ENCODE measurements at regions not wholly inside any gene's neighbourhood (a gene's known extent, or its start where the extent isn't known, plus 50 kb on each side); places are given as distances from the start of the nearest gene placed in this dataset.

GRCh38 chr6:163937071-163937470, 522.6 kb downstream of the QKI start:
- Histone ChIP-seq H3K23ac (ENCODE audit: insufficient read length, low read depth, low read length) (no peak overlapping the region), H3K27me3 (ENCODE audit: insufficient read depth, low read length) (no peaks in the 10 kb centered on the region), H3K4me2 (ENCODE audit: insufficient read depth, insufficient read length, low read length) (no peak overlapping the region), H3K23me2 (ENCODE audit: insufficient read length, low read depth, low read length, poor library complexity, severe bottlenecking) (no peaks in the 10 kb centered on the region), H2BK20ac (ENCODE audit: low read depth, low read length, poor library complexity, severe bottlenecking) (no peak overlapping the region), H3K56ac (ENCODE audit: insufficient read length, low read depth, low read length) (no peak overlapping the region), H2BK5ac (ENCODE audit: insufficient read length, low read length) (no peak overlapping the region), H2BK12ac (ENCODE audit: insufficient read length, low read depth, low read length) (no peak overlapping the region), H3K9me3 (ENCODE audit: control insufficient read depth, low read depth, low read length) (no peaks in the 10 kb centered on the region), H4K8ac (replicated peaks; ENCODE audit: insufficient read length, low read depth, low read length) (no peak overlapping the region), H3K27ac (ENCODE audit: insufficient read length, low read depth, low read length) (no peak overlapping the region), H3K4ac (ENCODE audit: low read depth, low read length) (no peak overlapping the region), H3T11ph (ENCODE audit: low read length) (no peak overlapping the region), H3K79me1 (ENCODE audit: insufficient read depth, low read depth, low read length, poor library complexity, severe bottlenecking) (no peaks in the 10 kb centered on the region), H4K5ac (ENCODE audit: insufficient read length, low read depth, low read length) (no peak overlapping the region), H3K9ac (ENCODE audit: extremely low read depth, insufficient read length, low read length) (no peak overlapping the region), H2AK5ac (ENCODE audit: insufficient read length, low read length) (no peak overlapping the region), H3K4me1 (ENCODE audit: insufficient read depth, low read length) (peaks cover 4% of the 10 kb centered on the region; the same call in 1 of the 2 replicates), H3K79me2 (ENCODE audit: insufficient read depth, low read length) (no peaks in the 10 kb centered on the region), H2AFZ (ENCODE audit: low read length) (no peak overlapping the region), H4K91ac (ENCODE audit: insufficient read length, low read depth, low read length) (no peak overlapping the region), H3K18ac (ENCODE audit: insufficient read length, low read depth, low read length) (no peak overlapping the region), H3K14ac (ENCODE audit: insufficient read depth, low read length) (no peak overlapping the region), H4K20me1 (ENCODE audit: control insufficient read depth, insufficient read depth, insufficient read length) (no peaks in the 10 kb centered on the region), H2BK120ac (ENCODE audit: low read depth, low read length, poor library complexity, severe bottlenecking) (no peak overlapping the region), H2BK15ac (ENCODE audit: low read depth, low read length) (no peak overlapping the region)
- peaks cover 2 to 16% (median 14%) of the 10 kb centered on the region in 3 experiments; a peak in 6 of 7 replicates for H3K36me3 Mint-ChIP-seq (ENCODE audit: insufficient read depth in 1 of 3, low read depth in 3 of 3)
- no peak for TF ChIP-seq CTCF (conservative IDR thresholded peaks at IDR 0.05)
- H3K27me3 Mint-ChIP-seq (ENCODE audit: low read depth) = peaks cover 1% of the 10 kb centered on the region; the same call in 1 of the 2 replicates
- H3K27ac Mint-ChIP-seq = no peak overlapping the region; a peak in 2 of 7 replicates
- H3K4me3 Mint-ChIP-seq = no peak overlapping the region
- no peak for DNase-seq
- no CpG with 5 or more reads among the region's 4 CpGs for WGBS (ENCODE audit: extremely low coverage, insufficient read length, low lambda C conversion rate)
- H3K4me1 Mint-ChIP-seq = peaks cover 32 to 47% of the 10 kb centered on the region in 2 experiments
- peaks cover 5 to 12% of the 10 kb centered on the region in 2 experiments for H3K9me3 Mint-ChIP-seq

Data from H9 (cell line).